Testis (tissue), 2 donors: ENCODE measurements at regions not wholly inside any gene's neighbourhood (a gene's known extent, or its start where the extent isn't known, plus 50 kb on each side); places are given as distances from the start of the nearest gene placed in this dataset.
A peak's percentile ranks its signal among the peaks of the same experiment; 100 is the strongest.

ENCODE experiments used
- DNase-seq: peaks from one replicate; pipeline ENCODE4 v3.0.0-alpha.2; 2019
- H3K27ac ChIP-seq, 2 donors: fragments of 200-600 bp; sonication (generic); one replicate each; pipeline ENCODE4 v1.5.1; 2019
- H3K27me3 ChIP-seq: fragments of 200-600 bp; sonication (generic); one replicate; pipeline ENCODE4 v1.5.1; 2019
- H3K36me3 ChIP-seq: fragments of 200-600 bp; sonication (generic); one replicate; pipeline ENCODE4 v1.5.1; 2017; ENCODE audit warnings: low read depth; ENCODE audit errors: missing control alignments
- H3K4me1 ChIP-seq: fragments of 200-600 bp; sonication (generic); one replicate; pipeline ENCODE4 v1.5.1; 2019
- H3K4me3 ChIP-seq, 2 donors: fragments of 200-600 bp; sonication (generic); one replicate each; pipeline ENCODE4 v1.5.1; 2017 to 2019
- H3K9me3 ChIP-seq: fragments of 200-600 bp; sonication (generic); one replicate; pipeline ENCODE4 v1.5.1; 2017
- CTCF ChIP-seq, 3 experiments: fragments of 450-650 bp in 2 of 3; fragments of 200-600 bp in 1 of 3; sonication (generic) in 1 of 3; IDR thresholded peaks; one replicate each; pipeline ENCODE4 v1.5.1; 2016 to 2019; ENCODE audit warnings: antibody characterized with exemption in 3 of 3, mild to moderate bottlenecking in 2 of 3, moderate library complexity in 1 of 3
- POLR2A ChIP-seq: fragments of 450-650 bp; IDR thresholded peaks from one replicate; pipeline ENCODE4 v1.6.1; 2017; ENCODE audit warnings: antibody characterized with exemption, mild to moderate bottlenecking, moderate library complexity
- WGBS, 2 donors: methylation state at CpG; one replicate each; pipeline ENCODE4 v1.1.5; 2018; 5-methylcytosine and 5-hydroxymethylcytosine counted together
- intact Hi-C: fragments of 100-400 bp; cut with DNase I; formaldehyde crosslinking; loops from one replicate; pipeline ENCODE4 v1.15.1; 2023; ENCODE audit warnings: low total_unique reads

DNA sequence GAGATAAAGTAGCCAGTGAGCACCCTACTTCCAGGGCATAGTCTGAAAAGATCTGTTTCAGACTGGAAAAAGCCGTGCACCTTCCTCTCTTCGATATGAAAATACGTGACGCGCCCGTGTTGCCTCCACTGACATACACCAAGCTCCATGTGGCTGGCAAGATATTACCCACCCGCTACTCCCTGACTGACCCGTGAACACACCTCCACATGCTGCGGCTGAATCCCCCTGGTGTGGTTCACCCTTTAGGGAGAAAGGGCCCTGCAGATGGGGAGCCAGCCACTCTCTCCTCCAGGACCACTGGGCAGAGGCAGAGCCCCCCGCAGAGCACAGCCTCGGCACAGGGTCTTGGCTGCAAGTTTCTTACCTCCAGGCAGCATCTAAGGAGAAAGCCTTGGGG lies 245.0 kb downstream of the BRD1 start:
- 94% methylated on average over 11 of the region's 11 CpGs for WGBS, 2 donors
- Histone ChIP-seq H3K4me3 (no peak overlapping the region), H3K36me3 (no peaks in the 10 kb centered on the region), H3K9me3 (no peaks in the 10 kb centered on the region), H3K27ac (no peak overlapping the region), H3K27me3 (no peaks in the 10 kb centered on the region), H3K4me1 (no peaks in the 10 kb centered on the region)
- TF ChIP-seq CTCF (IDR thresholded peaks at IDR 0.05) = no peak
- no peak for TF ChIP-seq POLR2A
- intact Hi-C loops = no loop called here
- no peak for DNase-seq

DNA sequence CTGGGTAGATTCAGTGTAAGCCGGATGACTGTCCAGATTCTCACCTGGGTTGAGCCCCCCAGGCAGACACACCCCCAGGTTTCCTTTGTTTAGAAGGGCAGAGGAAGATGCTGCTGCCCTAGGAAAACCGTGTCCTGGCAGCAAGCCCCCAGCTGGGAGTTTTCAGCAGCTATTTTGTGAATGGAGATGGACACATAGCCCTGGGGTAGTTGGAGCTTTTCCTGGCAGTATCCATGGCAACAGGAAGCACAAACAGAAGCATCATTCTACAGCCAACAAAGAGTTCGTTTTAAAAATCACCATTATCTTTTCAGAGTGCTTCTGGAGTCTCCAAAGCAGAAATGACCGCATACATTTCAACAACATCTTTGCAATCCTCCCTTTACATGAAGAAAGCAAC lies 245.5 kb downstream of the BRD1 start:
- Histone ChIP-seq H3K4me1 (no peaks in the 10 kb centered on the region), H3K4me3 (no peak overlapping the region), H3K9me3 (no peaks in the 10 kb centered on the region), H3K27me3 (no peaks in the 10 kb centered on the region), H3K36me3 (no peaks in the 10 kb centered on the region), H3K27ac (no peak overlapping the region)
- intact Hi-C loops = no loop called here
- DNase-seq = no peak
- 71 to 75% methylated on average over 3 to 4 of the region's 4 CpGs for WGBS, 2 donors
- TF ChIP-seq CTCF (IDR thresholded peaks at IDR 0.05) (no peak), POLR2A (no peak)

- DNase-seq = no peak
- TF ChIP-seq CTCF (IDR thresholded peaks at IDR 0.05) (no peak), POLR2A (no peak)
- H3K36me3 ChIP-seq = no peaks in the 10 kb centered on the region
- H3K4me1 ChIP-seq = no peaks in the 10 kb centered on the region
- 64% methylated on average over 3 of the region's 3 CpGs for WGBS, 2 donors
- no peaks in the 10 kb centered on the region for H3K27me3 ChIP-seq
- intact Hi-C loops = no loop called here
- H3K9me3 ChIP-seq = no peaks in the 10 kb centered on the region
- H3K27ac ChIP-seq = no peak overlapping the region
- no peak overlapping the region for H3K4me3 ChIP-seq
These were observed 247.6 kb downstream of the BRD1 start for GRCh38 chr22:49580024-49580423.

GRCh38 chr22:49577168-49578060 lies 250.3 kb downstream of the BRD1 start:
- TF ChIP-seq POLR2A (no peak), CTCF (IDR thresholded peaks at IDR 0.05) (no peak)
- no peaks in the 10 kb centered on the region for H3K27me3 ChIP-seq
- DNase-seq = peak; percentile 7
- H3K4me3 ChIP-seq = no peak overlapping the region
- no peak overlapping the region for H3K27ac ChIP-seq
- H3K36me3 ChIP-seq = no peaks in the 10 kb centered on the region
- intact Hi-C loops = no loop called here
- 77 to 79% methylated on average over 16 to 23 of the region's 23 CpGs for WGBS, 2 donors
- H3K9me3 ChIP-seq = no peaks in the 10 kb centered on the region
- no peaks in the 10 kb centered on the region for H3K4me1 ChIP-seq
